Gastroesophageal sphincter (tissue), 3 donors: ENCODE measurements at regions not wholly inside any gene's neighbourhood (a gene's known extent, or its start where the extent isn't known, plus 50 kb on each side); places are given as distances from the start of the nearest gene placed in this dataset.

Experiments
- CTCF ChIP-seq, 4 experiments: fragments of 200-600 bp in 2 of 4; fragments of 450-650 bp in 2 of 4; sonication (generic) in 1 of 4; IDR thresholded peaks; one replicate each; pipeline ENCODE4 v1.5.1; 2017 to 2019; ENCODE audit warnings: antibody characterized with exemption in 4 of 4, mild to moderate bottlenecking in 2 of 4, moderate library complexity in 2 of 4
- EP300 ChIP-seq: sonication (generic); formaldehyde crosslinking; IDR thresholded peaks from one replicate; pipeline ENCODE4 v1.6.1; 2017; ENCODE audit warnings: antibody characterized with exemption, mild to moderate bottlenecking
- POLR2A ChIP-seq, 2 donors: fragments of 450-650 bp; IDR thresholded peaks; one replicate each; pipeline ENCODE4 v1.6.1; 2017; ENCODE audit warnings: antibody characterized with exemption in 2 of 2, mild to moderate bottlenecking in 2 of 2, moderate library complexity in 1 of 2

GRCh38 chr5:173477345-173478040, 139.0 kb downstream of the BOD1 start:
- TF ChIP-seq CTCF (IDR thresholded peaks at IDR 0.05) (no peak), POLR2A (IDR thresholded peaks at IDR 0.05) (no peak), EP300 (no peak)
